HepG2 (cell line): ENCODE measurements at regions not wholly inside any gene's neighbourhood (a gene's known extent, or its start where the extent isn't known, plus 50 kb on each side); places are given as distances from the start of the nearest gene placed in this dataset.
A peak's percentile ranks its signal among the peaks of the same experiment; 100 is the strongest.

Source experiments
- ATAC-seq: fragments of 200-7000 bp; cut with Tn5 transposase; 3 replicates; pipeline ENCODE4 v1.9.1; 2020; ENCODE audit warnings: mild to moderate bottlenecking, moderate library complexity
- BruUV-seq: library from RNA; stranded (reverse); fragments of 400-500 nt; replicated peaks from 2 replicates; lab custom pipeline; 2021; lab: Mats Ljungman, UMichigan
- CTCF ChIA-PET: fragments of 300-600 bp; formaldehyde crosslinking; extraction: SDS; loops from one replicate; lab custom pipeline; 2021; ENCODE audit warnings: low total read pairs, inconsistent platforms, low intra/inter-chr PET ratio; lab: Yijun Ruan, JAX
- POLR2A ChIA-PET: fragments of 350-600 bp; sonication (Branson Sonifier 250); formaldehyde crosslinking; loops from one replicate; lab custom pipeline; 2020; ENCODE audit warnings: antibody characterized with exemption, inconsistent platforms; lab: Yijun Ruan, JAX
- DNase-seq: peaks from one replicate; pipeline ENCODE4 v3.0.0-alpha.2; 2015; ENCODE audit warnings: low spot score
- FAIRE-seq: peaks from 3 replicates; lab custom pipeline; 2011; peaks lifted over from hg19 to GRCh38; lab: Jason Lieb, UNC
- H2AFZ ChIP-seq: one replicate; pipeline ENCODE4 v1.6.1; 2011; ENCODE audit warnings: low read length, inconsistent platforms
- H3K27ac ChIP-seq: fragments of 300-600 bp; 3 replicates; pipeline ENCODE4 v1.8.0; 2011; ENCODE audit warnings: mixed run types, mild to moderate bottlenecking, mixed read lengths, low read length, inconsistent platforms; ENCODE audit not compliant: insufficient read depth; ENCODE audit errors: extremely low read length
- H3K27me3 ChIP-seq, 2 experiments: fragments of 200-600 bp in 1 of 2; 2 replicates in 1 of 2; 3 replicates in 1 of 2; pipeline versions ENCODE4 v1.6.0 to v1.8.0; 2011; ENCODE audit warnings: low read length in 2 of 2, mild to moderate bottlenecking in 2 of 2, moderate library complexity in 2 of 2, inconsistent platforms in 1 of 2; ENCODE audit not compliant: insufficient read depth in 2 of 2, control insufficient read depth in 1 of 2
- H3K36me3 ChIP-seq, 2 experiments: fragments of 200-600 bp in 1 of 2; replicated peaks in 1 of 2; 2 replicates in 1 of 2; 3 replicates in 1 of 2; pipeline versions ENCODE4 v1.5.1 to v1.8.0; 2011; ENCODE audit warnings: low read length in 2 of 2, inconsistent platforms in 1 of 2; ENCODE audit not compliant: insufficient read depth in 2 of 2, control insufficient read depth in 1 of 2
- H3K4me1 ChIP-seq: 2 replicates; pipeline ENCODE4 v1.5.1; 2012; ENCODE audit warnings: low read length, inconsistent platforms; ENCODE audit not compliant: insufficient read depth
- H3K4me2 ChIP-seq: 2 replicates; pipeline ENCODE4 v1.6.0; 2011; ENCODE audit warnings: low read depth, low read length, inconsistent platforms
- H3K4me3 ChIP-seq, 3 experiments: fragments of 200-600 bp in 1 of 3; sonication (generic), shearing (Covaris generic) in 1 of 3; replicated peaks in 1 of 3; 2 replicates each; pipeline ENCODE4 v1.5.1; 2011 to 2016; ENCODE audit warnings: low read length in 3 of 3, inconsistent platforms in 2 of 3, low read depth in 2 of 3, mild to moderate bottlenecking in 2 of 3, control low read depth in 1 of 3, mixed read lengths in 1 of 3; ENCODE audit not compliant: insufficient read depth in 1 of 3
- H3K79me2 ChIP-seq: one replicate; pipeline ENCODE4 v1.6.1; 2011; ENCODE audit warnings: low read length, inconsistent platforms; ENCODE audit not compliant: insufficient read depth
- H3K9ac ChIP-seq: 2 replicates; pipeline ENCODE4 v1.6.0; 2011; ENCODE audit warnings: mild to moderate bottlenecking, low read depth, low read length, inconsistent platforms; ENCODE audit not compliant: insufficient read depth
- H3K9me3 ChIP-seq: 2 replicates; pipeline ENCODE4 v1.5.1; 2012; ENCODE audit warnings: mild to moderate bottlenecking, low read length
- H4K20me1 ChIP-seq: 2 replicates; pipeline ENCODE4 v1.6.0; 2011; ENCODE audit warnings: inconsistent platforms, mild to moderate bottlenecking, low read length, moderate library complexity; ENCODE audit not compliant: insufficient read depth
- ARHGAP35 ChIP-seq: sonication (generic); formaldehyde crosslinking; IDR thresholded peaks from 2 replicates; pipeline ENCODE4 v1.9.0; 2022; ENCODE audit warnings: mild to moderate bottlenecking, inconsistent platforms, moderate library complexity, missing genetic modification reagents, borderline replicate concordance
- CHD4 ChIP-seq: fragments of 200-600 bp; sonication (generic); IDR thresholded peaks from 2 replicates; pipeline ENCODE4 v1.7.0; 2017; ENCODE audit warnings: mild to moderate bottlenecking, low read length, borderline replicate concordance
- FOXO4 ChIP-seq: sonication (generic); formaldehyde crosslinking; conservative IDR thresholded peaks from 2 replicates; pipeline ENCODE4 v1.8.1; 2023; ENCODE audit warnings: missing genetic modification reagents
- MED13 ChIP-seq: sonication (generic); formaldehyde crosslinking; IDR thresholded peaks from 2 replicates; pipeline ENCODE4 v1.5.0; 2020; ENCODE audit warnings: missing genetic modification reagents
- MYPOP ChIP-seq: sonication (generic); formaldehyde crosslinking; IDR thresholded peaks from 2 replicates; pipeline ENCODE4 v1.8.1; 2023; ENCODE audit warnings: mild to moderate bottlenecking, moderate library complexity, missing genetic modification reagents
- PRDM10 ChIP-seq: sonication (generic); formaldehyde crosslinking; IDR thresholded peaks from 2 replicates; pipeline ENCODE4 v1.4.0; 2020; ENCODE audit warnings: low read depth, missing genetic modification reagents
- SMARCE1 ChIP-seq: fragments of 450-650 bp; IDR thresholded peaks from 2 replicates; pipeline ENCODE4 v1.6.1; 2017; ENCODE audit warnings: borderline replicate concordance
- ZNF253 ChIP-seq: sonication (generic); formaldehyde crosslinking; IDR thresholded peaks from 2 replicates; pipeline ENCODE4 v1.8.0; 2022; ENCODE audit warnings: mild to moderate bottlenecking, missing genetic modification reagents, borderline replicate concordance
- ZNF264 ChIP-seq: sonication (generic); formaldehyde crosslinking; IDR thresholded peaks from 2 replicates; pipeline ENCODE4 v1.4.0; 2020; ENCODE audit warnings: missing genetic modification reagents
- ZNF546 ChIP-seq: sonication (generic); formaldehyde crosslinking; conservative IDR thresholded peaks from 2 replicates; pipeline ENCODE4 v1.8.1; 2023; ENCODE audit warnings: mild to moderate bottlenecking, missing genetic modification reagents
- WGBS: methylation state at CpG from one replicate; pipeline ENCODE4 v1.1.6; 2017; ENCODE audit warnings: low lambda C conversion rate; 5-methylcytosine and 5-hydroxymethylcytosine counted together
- in situ Hi-C: cut with HindIII; loops from 2 replicates; pipeline ENCODE4 v1.10.0; 2017; ENCODE audit warnings: low pct_unique_long_range_greater_than_20kb; ENCODE audit not compliant: extremely low pct_ligation_motif_present
- intact Hi-C: fragments of 100-400 bp; cut with micrococcal nuclease; formaldehyde crosslinking; loops from one replicate; pipeline ENCODE4 v1.10.0; 2022; ENCODE audit not compliant: unreplicated experiment
- TF ChIP-seq, protein P1 (sequence below): sonication (generic); formaldehyde crosslinking; IDR thresholded peaks from 2 replicates; pipeline ENCODE4 v1.9.0; 2021; ENCODE audit warnings: missing genetic modification reagents, borderline replicate concordance

DNA sequence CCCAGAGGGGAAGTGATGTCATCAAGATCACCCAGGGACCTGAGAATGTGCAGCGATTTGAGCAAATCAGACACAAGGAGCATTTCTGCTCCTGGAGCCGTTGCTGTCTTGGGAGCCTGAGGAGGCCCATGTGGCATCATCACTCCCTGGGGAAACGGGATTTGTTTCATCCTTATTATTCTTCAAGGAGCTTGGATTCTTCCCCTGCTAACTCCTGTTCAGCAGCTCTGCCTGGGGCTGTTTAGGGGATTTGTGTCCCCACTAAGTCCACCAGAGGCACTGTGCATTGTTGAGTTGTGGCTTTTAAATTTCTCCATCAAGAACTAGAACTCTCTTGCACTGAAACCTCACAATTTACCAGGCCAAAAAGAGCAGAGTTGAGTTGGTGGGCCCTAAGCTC lies 104.2 kb upstream of the MSX1 start:
- FAIRE-seq = no peak
- Histone ChIP-seq H3K4me2 (no peak overlapping the region), H3K79me2 (no peaks in the 10 kb centered on the region), H3K4me3 (no peak overlapping the region), H3K9me3 (no peaks in the 10 kb centered on the region), H3K27ac (no peak overlapping the region), H3K36me3 (no peaks in the 10 kb centered on the region), H3K27me3 (no peaks in the 10 kb centered on the region; a peak in 1 of 5 replicates), H3K4me1 (peaks cover 38% of the 10 kb centered on the region), H4K20me1 (no peaks in the 10 kb centered on the region), H3K9ac (no peak overlapping the region), H2AFZ (no peak overlapping the region)
- no TSS peak for BruUV-seq
- intact Hi-C loops = no loop called here
- ChIA-PET CTCF (no interaction called here), POLR2A (interaction anchor here (1.1 kb wide), 1 partner anchor 62 kb away, joined by 5 read pairs; no protein-coding TSS in a partner anchor)
- in situ Hi-C loops = no loop called here
- no peak for DNase-seq
- peak; percentile 34; the same call in 2 of the 3 replicates for ATAC-seq
- WGBS = 89% methylated on average over 3 of the region's 3 CpGs
- no peak for TF ChIP-seq MED13 (CRISPR knock-in tag)
- TF ChIP-seq ZNF546 = no peak
- TF ChIP-seq PRDM10 (CRISPR knock-in tag) = no peak
- TF ChIP-seq SMARCE1 = no peak
- no peak for TF ChIP-seq ZNF264 (CRISPR knock-in tag)
- no peak for TF ChIP-seq ZNF253
- no peak for TF ChIP-seq ARHGAP35 (CRISPR knock-in tag)
- TF ChIP-seq CHD4 = no peak
- TF ChIP-seq, protein P1, sequence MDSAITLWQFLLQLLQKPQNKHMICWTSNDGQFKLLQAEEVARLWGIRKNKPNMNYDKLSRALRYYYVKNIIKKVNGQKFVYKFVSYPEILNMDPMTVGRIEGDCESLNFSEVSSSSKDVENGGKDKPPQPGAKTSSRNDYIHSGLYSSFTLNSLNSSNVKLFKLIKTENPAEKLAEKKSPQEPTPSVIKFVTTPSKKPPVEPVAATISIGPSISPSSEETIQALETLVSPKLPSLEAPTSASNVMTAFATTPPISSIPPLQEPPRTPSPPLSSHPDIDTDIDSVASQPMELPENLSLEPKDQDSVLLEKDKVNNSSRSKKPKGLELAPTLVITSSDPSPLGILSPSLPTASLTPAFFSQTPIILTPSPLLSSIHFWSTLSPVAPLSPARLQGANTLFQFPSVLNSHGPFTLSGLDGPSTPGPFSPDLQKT (CRISPR knock-in tag) = no peak
- no peak for TF ChIP-seq FOXO4 (CRISPR knock-in tag)
- TF ChIP-seq MYPOP (CRISPR knock-in tag) = no peak
